GM19025 (cell line): ENCODE measurements at regions not wholly inside any gene's neighbourhood (a gene's known extent, or its start where the extent isn't known, plus 50 kb on each side); places are given as distances from the start of the nearest gene placed in this dataset.

Source experiments
- ATAC-seq: cut with Tn5 transposase; IDR thresholded peaks from one replicate; pipeline ENCODE4 v1.9.1; 2021; ENCODE audit warnings: mild to moderate bottlenecking, low read depth, moderate library complexity; ENCODE audit not compliant: unreplicated experiment

- no peak for ATAC-seq
Measured at GRCh38 chr3:3745693-3746092, 53.5 kb upstream of the LRRN1 start.

DNA sequence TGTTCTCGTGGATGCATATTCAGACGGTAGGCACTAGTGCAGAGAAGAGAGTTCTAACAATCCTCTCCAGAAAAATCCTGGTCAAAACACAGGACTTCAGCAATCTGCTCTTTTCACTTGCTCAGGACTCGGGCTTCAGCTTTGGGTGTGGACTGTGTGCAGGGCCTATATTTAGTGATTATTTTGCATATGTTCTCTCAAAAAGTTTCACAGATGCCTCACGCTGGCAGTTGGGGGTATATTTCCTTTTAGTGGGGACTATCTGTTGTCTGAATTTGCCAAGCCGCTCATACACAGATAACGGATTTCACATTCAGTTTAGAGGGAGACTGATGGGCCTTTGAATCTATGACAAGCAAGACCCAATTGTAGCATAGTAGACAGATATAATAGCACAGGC, 54.4 kb upstream of the LRRN1 start:
- ATAC-seq: no peak

- ATAC-seq: no peak
Measured at GRCh38 chr3:3743754-3744153, 55.5 kb upstream of the LRRN1 start.

DNA sequence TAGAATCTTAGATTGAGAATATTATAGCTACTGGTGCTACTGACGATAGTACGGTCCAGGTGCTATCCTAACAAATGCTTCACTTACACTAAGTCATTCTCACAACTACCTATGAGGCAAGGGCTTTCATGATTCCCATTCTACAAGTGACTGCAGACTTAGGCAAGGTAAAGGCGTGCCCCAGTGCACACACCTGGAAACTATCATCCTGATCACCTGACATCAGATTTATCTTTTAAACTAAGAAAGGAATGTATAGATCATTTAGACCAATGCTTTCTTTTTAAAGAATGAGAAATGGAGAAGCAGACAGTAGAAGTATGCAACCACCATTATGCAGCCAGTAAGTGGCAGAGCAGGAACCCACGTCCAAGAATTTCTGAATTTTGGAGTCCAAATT, 59.2 kb upstream of the LRRN1 start:
- ATAC-seq: no peak

GRCh38 chr3:3739330-3740060, 59.7 kb upstream of the LRRN1 start:
- no peak for ATAC-seq

DNA sequence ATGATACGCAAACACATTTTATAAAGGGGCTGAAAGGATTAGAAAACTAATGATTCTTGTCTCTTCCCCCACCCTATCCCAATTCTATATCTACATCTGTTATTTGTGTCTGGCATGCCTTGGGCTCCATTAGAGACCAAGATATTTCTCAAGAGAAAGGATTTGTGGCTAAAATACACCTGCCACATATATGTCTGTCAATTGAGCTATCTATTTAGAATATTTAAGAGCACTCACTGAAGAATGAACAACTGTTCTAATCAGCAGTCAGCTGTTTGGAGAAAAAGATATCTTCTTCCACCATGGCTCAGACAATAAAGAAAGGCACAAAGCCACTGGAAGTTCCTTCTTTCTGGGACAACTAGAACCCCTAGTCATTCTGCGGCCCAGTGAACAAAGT, 61.7 kb upstream of the LRRN1 start:
- no peak for ATAC-seq

DNA sequence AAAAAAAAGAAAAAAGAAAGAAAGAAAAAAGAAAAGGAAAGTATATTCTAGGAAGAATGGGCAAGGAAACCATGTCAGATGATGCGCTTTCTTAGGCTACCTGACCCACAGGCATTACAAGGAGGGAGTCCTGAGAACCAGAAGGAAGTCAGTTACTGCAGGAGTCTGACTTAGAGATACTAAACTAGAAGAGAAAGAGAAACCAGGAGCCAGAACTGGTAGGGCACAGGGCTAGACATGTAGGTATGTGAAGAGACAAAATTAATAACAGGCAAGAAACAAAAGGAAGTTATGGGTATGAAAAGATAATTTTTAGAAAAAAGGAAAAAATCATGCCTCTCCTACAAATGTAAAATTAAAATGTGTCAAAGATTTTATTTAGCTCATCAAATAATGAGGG, 63.3 kb upstream of the LRRN1 start:
- ATAC-seq: no peak

- no peak for ATAC-seq
Measured at GRCh38 chr3:3734881-3735280, 64.3 kb upstream of the LRRN1 start.

- no peak for ATAC-seq
Measured at GRCh38 chr3:3729261-3729660, 70.0 kb upstream of the LRRN1 start.

DNA sequence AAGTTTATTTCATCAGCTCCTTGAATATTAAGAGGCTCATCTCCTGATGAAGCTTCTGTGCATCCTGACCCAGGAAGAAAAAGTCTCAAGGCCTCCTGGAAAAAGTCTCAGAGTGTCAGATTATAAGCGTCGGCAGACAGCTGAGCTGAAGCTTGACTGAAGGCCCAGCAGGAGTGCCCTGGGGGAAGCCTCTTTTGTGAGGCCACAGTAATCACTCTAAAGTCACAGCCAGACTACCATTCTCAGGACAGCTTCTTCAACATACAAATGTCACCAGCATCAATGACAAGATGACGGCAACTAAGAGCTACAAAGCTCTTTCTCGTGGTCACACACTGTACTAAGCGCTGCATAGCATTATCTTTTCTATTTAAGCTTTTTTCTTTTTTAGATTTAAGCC, 72.7 kb upstream of the LRRN1 start:
- ATAC-seq: no peak

- no peak for ATAC-seq
Measured at GRCh38 chr3:3714572-3714971, 84.7 kb upstream of the LRRN1 start.

- ATAC-seq: no peak
Measured at GRCh38 chr3:3712971-3713370, 86.3 kb upstream of the LRRN1 start.

DNA sequence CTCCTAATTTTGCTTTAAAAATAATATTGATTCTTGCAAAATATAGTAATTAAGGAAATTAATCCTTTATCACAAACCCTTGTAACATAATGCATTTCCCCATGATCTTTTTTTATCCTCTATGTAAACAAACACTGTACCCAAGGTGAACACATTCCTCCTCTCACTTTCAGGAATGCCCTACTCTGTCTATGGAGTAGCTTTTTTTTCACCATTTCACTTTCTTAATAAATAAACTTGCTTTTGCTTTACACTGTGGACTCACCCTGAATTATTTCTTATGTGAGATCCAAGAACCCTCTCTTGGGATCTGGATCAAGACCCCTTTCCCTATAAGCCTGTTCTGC, 90.5 kb upstream of the LRRN1 start:
- ATAC-seq: no peak

DNA sequence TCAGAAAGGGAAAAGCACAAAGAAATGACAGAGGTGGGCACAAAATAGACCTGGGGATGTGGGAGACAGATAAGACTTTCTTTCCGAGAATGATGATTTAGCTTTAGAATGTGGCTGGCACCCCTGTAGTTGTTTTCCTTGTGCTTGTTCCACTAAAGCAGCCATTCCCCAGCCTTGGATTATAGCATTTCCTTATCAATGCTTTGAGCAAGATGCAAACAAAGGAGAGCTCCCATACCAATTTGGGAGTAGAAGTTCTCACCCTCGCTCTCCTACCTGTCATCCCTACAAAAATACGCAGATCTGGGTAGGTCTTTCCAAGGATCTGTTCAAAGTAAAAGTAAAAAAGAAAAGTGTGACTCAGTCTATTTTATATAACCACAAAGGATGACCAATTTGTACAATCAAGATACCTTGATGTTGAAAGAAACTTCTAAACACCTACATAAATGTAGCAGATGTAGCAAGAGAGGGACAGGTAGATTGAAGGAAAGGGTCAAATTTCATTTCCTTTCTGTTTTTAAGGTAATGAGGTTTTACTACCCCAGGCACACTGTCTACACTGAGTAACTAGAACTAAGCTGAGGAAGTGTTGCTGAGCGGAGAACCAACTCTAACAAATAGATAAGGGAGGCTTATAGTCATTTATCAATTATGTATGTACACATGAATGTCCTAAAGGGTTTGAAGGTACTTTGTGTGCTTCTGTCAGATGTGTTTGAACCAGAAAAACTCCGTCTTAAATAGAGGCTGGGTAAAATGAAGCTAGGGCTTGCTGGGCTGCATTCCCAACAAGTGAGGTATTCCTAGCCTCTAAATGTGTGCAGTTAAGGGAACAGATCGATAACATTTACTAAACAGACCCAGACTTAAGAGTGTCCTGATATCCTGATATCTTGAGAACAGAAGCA, 91.1 kb upstream of the LRRN1 start:
- ATAC-seq: no peak

DNA sequence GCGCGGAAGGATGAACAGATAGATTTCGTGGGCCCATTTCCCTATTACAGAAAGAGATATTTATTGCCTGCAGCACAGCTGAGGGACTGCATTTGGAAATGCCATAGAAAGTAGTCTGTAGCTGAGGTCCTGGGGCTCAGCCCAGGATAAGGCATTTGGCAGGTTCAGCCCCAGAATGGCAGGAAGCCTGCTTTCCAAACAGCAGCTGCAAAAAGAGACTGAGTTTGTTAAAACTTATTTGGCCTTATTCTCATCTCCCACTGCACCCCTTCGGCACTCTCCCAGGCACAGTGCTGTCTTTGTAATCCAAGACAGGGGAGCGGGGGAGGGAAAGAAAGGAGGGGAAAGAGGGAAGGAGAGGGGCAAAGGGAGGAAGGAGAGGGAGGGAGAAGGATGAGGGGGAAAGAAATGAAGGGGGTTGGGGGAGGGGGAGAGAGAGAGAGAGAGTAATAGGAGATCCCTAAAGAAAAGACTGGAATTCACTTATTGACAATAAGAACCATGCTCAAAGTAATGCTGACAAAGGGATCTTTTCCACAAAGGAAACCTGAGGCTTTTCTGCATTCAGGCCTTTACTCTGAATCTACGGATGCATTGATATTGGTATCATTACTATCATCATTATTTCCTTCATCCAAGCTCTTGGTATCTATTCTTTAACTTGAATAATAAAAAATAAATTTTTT, 94.0 kb upstream of the LRRN1 start:
- no peak for ATAC-seq

- no peak for ATAC-seq
Measured at GRCh38 chr3:3701949-3702348, 97.3 kb upstream of the LRRN1 start.

DNA sequence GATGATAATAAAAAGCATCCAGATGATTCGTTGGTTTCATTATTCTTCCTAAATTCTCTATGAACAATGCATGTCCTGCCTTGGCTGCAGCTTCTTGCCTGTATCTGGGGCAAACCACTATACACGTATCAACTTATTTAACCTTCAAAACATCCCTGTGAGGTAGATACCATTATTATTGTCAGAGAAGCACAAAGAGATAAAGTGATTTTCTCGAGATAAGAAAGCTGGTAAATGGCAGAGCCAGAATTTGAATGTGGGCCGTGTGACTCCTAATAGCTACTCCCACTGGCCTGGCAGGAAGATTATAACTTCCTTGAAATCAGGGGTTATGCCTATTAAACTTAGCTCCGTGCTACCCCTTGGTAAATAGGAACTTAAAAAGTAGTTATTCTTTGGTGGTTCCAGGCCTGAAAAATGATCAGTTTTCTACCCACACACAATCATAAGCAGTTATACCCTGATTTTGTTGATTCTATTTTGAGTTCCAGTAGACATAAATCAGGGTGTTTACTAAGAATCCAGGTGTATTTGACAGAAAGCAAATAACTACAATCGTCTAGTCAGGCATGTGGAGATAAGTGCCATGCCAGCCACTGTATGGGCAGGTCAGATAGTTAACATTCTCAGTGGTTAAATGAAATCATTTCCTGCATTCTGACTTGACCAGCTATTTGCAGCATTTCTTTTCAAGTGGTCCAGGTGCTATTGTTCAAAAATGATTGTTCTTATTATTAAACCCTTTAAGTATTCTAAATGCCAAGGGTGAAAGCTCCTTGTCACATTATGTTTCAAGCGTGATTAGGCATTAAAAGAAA, 99.2 kb upstream of the LRRN1 start:
- ATAC-seq: no peak

DNA sequence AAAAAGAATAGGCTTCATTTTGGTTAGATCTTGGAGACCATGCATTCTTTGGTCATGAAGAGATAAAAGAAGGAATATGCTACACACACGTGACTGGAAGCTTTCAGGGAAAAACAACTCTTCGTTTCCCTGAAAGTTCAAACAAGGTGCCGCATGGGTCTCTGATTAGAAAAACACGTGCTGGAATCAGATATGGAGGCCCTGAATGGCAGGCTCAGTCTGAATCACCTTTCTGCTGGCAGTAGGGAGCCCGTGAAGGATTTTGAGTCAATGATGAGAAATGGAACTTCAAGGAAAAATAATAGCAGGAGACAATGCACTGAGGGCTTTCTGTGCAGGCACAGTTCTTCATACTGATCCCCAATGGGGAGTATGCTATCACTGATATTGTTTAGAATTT, 99.8 kb upstream of the LRRN1 start:
- no peak for ATAC-seq

- ATAC-seq: no peak
Measured at GRCh38 chr3:3696345-3696744, 102.9 kb upstream of the LRRN1 start.

- no peak for ATAC-seq
Measured at GRCh38 chr3:3693593-3693992, 105.6 kb upstream of the LRRN1 start.
